GM21529 (cell line): ENCODE measurements at regions not wholly inside any gene's neighbourhood (a gene's known extent, or its start where the extent isn't known, plus 50 kb on each side); places are given as distances from the start of the nearest gene placed in this dataset.
A peak's percentile ranks its signal among the peaks of the same experiment; 100 is the strongest.

ENCODE experiments used
- ATAC-seq: cut with Tn5 transposase; IDR thresholded peaks from one replicate; pipeline ENCODE4 v1.9.1; 2021; ENCODE audit not compliant: unreplicated experiment

- no peak for ATAC-seq
Measured at GRCh38 chr5:106940301-106940846, 730.4 kb downstream of the EFNA5 start.

- no peak for ATAC-seq
Measured at GRCh38 chr5:106923409-106923808, 747.3 kb downstream of the EFNA5 start.

GRCh38 chr5:106921567-106921966 lies 749.2 kb downstream of the EFNA5 start:
- no peak for ATAC-seq

- ATAC-seq: no peak
Measured at GRCh38 chr5:106910486-106910885, 760.3 kb downstream of the EFNA5 start.

- no peak for ATAC-seq
Measured at GRCh38 chr5:106909716-106910115, 761.0 kb downstream of the EFNA5 start.

GRCh38 chr5:106907979-106908378 lies 762.8 kb downstream of the EFNA5 start:
- no peak for ATAC-seq

GRCh38 chr5:106906199-106906598 lies 764.5 kb downstream of the EFNA5 start:
- no peak for ATAC-seq

GRCh38 chr5:106894964-106895363 lies 775.8 kb downstream of the EFNA5 start:
- ATAC-seq: no peak

GRCh38 chr5:106882035-106882434 lies 788.7 kb downstream of the EFNA5 start:
- no peak for ATAC-seq

GRCh38 chr5:106880656-106881055 lies 790.1 kb downstream of the EFNA5 start:
- ATAC-seq: no peak

- no peak for ATAC-seq
Measured at GRCh38 chr5:106877881-106878280, 792.9 kb downstream of the EFNA5 start.

GRCh38 chr5:106876665-106877194 lies 794.0 kb downstream of the EFNA5 start:
- no peak for ATAC-seq

- no peak for ATAC-seq
Measured at GRCh38 chr5:106876298-106876622, 794.5 kb downstream of the EFNA5 start.

- ATAC-seq: peak; percentile 65
Measured at GRCh38 chr5:106875591-106876297, 795.0 kb downstream of the EFNA5 start.

GRCh38 chr5:106874974-106875373 lies 795.8 kb downstream of the EFNA5 start:
- no peak for ATAC-seq

GRCh38 chr5:106874531-106874930 lies 796.2 kb downstream of the EFNA5 start:
- ATAC-seq: no peak

- ATAC-seq: no peak
Measured at GRCh38 chr5:106873568-106873967, 797.2 kb downstream of the EFNA5 start.

- ATAC-seq: no peak
Measured at GRCh38 chr5:106865279-106865678, 805.5 kb downstream of the EFNA5 start.

GRCh38 chr5:106862450-106863193 lies 808.1 kb downstream of the EFNA5 start:
- ATAC-seq: no peak

GRCh38 chr5:106860398-106861044 lies 810.2 kb downstream of the EFNA5 start:
- no peak for ATAC-seq

- no peak for ATAC-seq
Measured at GRCh38 chr5:106858616-106859015, 812.1 kb downstream of the EFNA5 start.

GRCh38 chr5:106854922-106855321 lies 815.8 kb downstream of the EFNA5 start:
- no peak for ATAC-seq
